HepG2 (cell line): ENCODE measurements at regions not wholly inside any gene's neighbourhood (a gene's known extent, or its start where the extent isn't known, plus 50 kb on each side); places are given as distances from the start of the nearest gene placed in this dataset.

ENCODE experiments used
- ATAC-seq: fragments of 200-7000 bp; cut with Tn5 transposase; 3 replicates; pipeline ENCODE4 v1.9.1; 2020; ENCODE audit warnings: mild to moderate bottlenecking, moderate library complexity
- BruUV-seq: library from RNA; stranded (reverse); fragments of 400-500 nt; replicated peaks from 2 replicates; lab custom pipeline; 2021; lab: Mats Ljungman, UMichigan
- CTCF ChIA-PET: fragments of 300-600 bp; formaldehyde crosslinking; extraction: SDS; loops from one replicate; lab custom pipeline; 2021; ENCODE audit warnings: low total read pairs, inconsistent platforms, low intra/inter-chr PET ratio; lab: Yijun Ruan, JAX
- POLR2A ChIA-PET: fragments of 350-600 bp; sonication (Branson Sonifier 250); formaldehyde crosslinking; loops from one replicate; lab custom pipeline; 2020; ENCODE audit warnings: antibody characterized with exemption, inconsistent platforms; lab: Yijun Ruan, JAX
- DNase-seq: peaks from one replicate; pipeline ENCODE4 v3.0.0-alpha.2; 2015; ENCODE audit warnings: low spot score
- FAIRE-seq: peaks from 3 replicates; lab custom pipeline; 2011; peaks lifted over from hg19 to GRCh38; lab: Jason Lieb, UNC
- H2AFZ ChIP-seq: one replicate; pipeline ENCODE4 v1.6.1; 2011; ENCODE audit warnings: low read length, inconsistent platforms
- H3K27ac ChIP-seq: fragments of 300-600 bp; 3 replicates; pipeline ENCODE4 v1.8.0; 2011; ENCODE audit warnings: mixed run types, mild to moderate bottlenecking, mixed read lengths, low read length, inconsistent platforms; ENCODE audit not compliant: insufficient read depth; ENCODE audit errors: extremely low read length
- H3K27me3 ChIP-seq, 2 experiments: fragments of 200-600 bp in 1 of 2; 2 replicates in 1 of 2; 3 replicates in 1 of 2; pipeline versions ENCODE4 v1.6.0 to v1.8.0; 2011; ENCODE audit warnings: low read length in 2 of 2, mild to moderate bottlenecking in 2 of 2, moderate library complexity in 2 of 2, inconsistent platforms in 1 of 2; ENCODE audit not compliant: insufficient read depth in 2 of 2, control insufficient read depth in 1 of 2
- H3K36me3 ChIP-seq, 2 experiments: fragments of 200-600 bp in 1 of 2; replicated peaks in 1 of 2; 2 replicates in 1 of 2; 3 replicates in 1 of 2; pipeline versions ENCODE4 v1.5.1 to v1.8.0; 2011; ENCODE audit warnings: low read length in 2 of 2, inconsistent platforms in 1 of 2; ENCODE audit not compliant: insufficient read depth in 2 of 2, control insufficient read depth in 1 of 2
- H3K4me1 ChIP-seq: 2 replicates; pipeline ENCODE4 v1.5.1; 2012; ENCODE audit warnings: low read length, inconsistent platforms; ENCODE audit not compliant: insufficient read depth
- H3K4me2 ChIP-seq: 2 replicates; pipeline ENCODE4 v1.6.0; 2011; ENCODE audit warnings: low read depth, low read length, inconsistent platforms
- H3K4me3 ChIP-seq, 3 experiments: fragments of 200-600 bp in 1 of 3; sonication (generic), shearing (Covaris generic) in 1 of 3; replicated peaks in 1 of 3; 2 replicates each; pipeline ENCODE4 v1.5.1; 2011 to 2016; ENCODE audit warnings: low read length in 3 of 3, inconsistent platforms in 2 of 3, low read depth in 2 of 3, mild to moderate bottlenecking in 2 of 3, control low read depth in 1 of 3, mixed read lengths in 1 of 3; ENCODE audit not compliant: insufficient read depth in 1 of 3
- H3K79me2 ChIP-seq: one replicate; pipeline ENCODE4 v1.6.1; 2011; ENCODE audit warnings: low read length, inconsistent platforms; ENCODE audit not compliant: insufficient read depth
- H3K9ac ChIP-seq: 2 replicates; pipeline ENCODE4 v1.6.0; 2011; ENCODE audit warnings: mild to moderate bottlenecking, low read depth, low read length, inconsistent platforms; ENCODE audit not compliant: insufficient read depth
- H3K9me3 ChIP-seq: 2 replicates; pipeline ENCODE4 v1.5.1; 2012; ENCODE audit warnings: mild to moderate bottlenecking, low read length
- H4K20me1 ChIP-seq: 2 replicates; pipeline ENCODE4 v1.6.0; 2011; ENCODE audit warnings: inconsistent platforms, mild to moderate bottlenecking, low read length, moderate library complexity; ENCODE audit not compliant: insufficient read depth
- IKZF1 ChIP-seq: fragments of 450-650 bp; IDR thresholded peaks from 2 replicates; pipeline ENCODE4 v1.7.1; 2016
- MAFK ChIP-seq, 2 experiments: IDR thresholded peaks in 1 of 2; conservative IDR thresholded peaks in 1 of 2; 2 replicates each; pipeline ENCODE4 v1.6.1; 2011; ENCODE audit warnings: improper control_type of control experiment in 2 of 2, low read length in 2 of 2
- MXD4 ChIP-seq: IDR thresholded peaks from 2 replicates; pipeline ENCODE4 v1.6.1; 2016; ENCODE audit warnings: mild to moderate bottlenecking, missing biosample characterization, missing genetic modification reagents
- REL ChIP-seq: sonication (generic); formaldehyde crosslinking; conservative IDR thresholded peaks from 2 replicates; pipeline ENCODE4 v1.8.0; 2022; ENCODE audit warnings: mild to moderate bottlenecking, missing genetic modification reagents, moderate library complexity
- ZBTB4 ChIP-seq: sonication (generic); formaldehyde crosslinking; IDR thresholded peaks from 2 replicates; pipeline ENCODE4 v1.4.0; 2020; ENCODE audit warnings: missing genetic modification reagents, mild to moderate bottlenecking, borderline replicate concordance
- WGBS: methylation state at CpG from one replicate; pipeline ENCODE4 v1.1.6; 2017; ENCODE audit warnings: low lambda C conversion rate; 5-methylcytosine and 5-hydroxymethylcytosine counted together
- in situ Hi-C: cut with HindIII; loops from 2 replicates; pipeline ENCODE4 v1.10.0; 2017; ENCODE audit warnings: low pct_unique_long_range_greater_than_20kb; ENCODE audit not compliant: extremely low pct_ligation_motif_present
- intact Hi-C: fragments of 100-400 bp; cut with micrococcal nuclease; formaldehyde crosslinking; loops from one replicate; pipeline ENCODE4 v1.10.0; 2022; ENCODE audit not compliant: unreplicated experiment
- TF ChIP-seq, protein P1 (sequence below): sonication (generic); formaldehyde crosslinking; IDR thresholded peaks from one replicate; pipeline ENCODE4 v1.5.1; 2020; ENCODE audit warnings: mild to moderate bottlenecking, missing genetic modification reagents; ENCODE audit errors: not compliant biosample characterization

- Histone ChIP-seq H3K36me3 (no peaks in the 10 kb centered on the region), H3K9ac (no peak overlapping the region), H3K27me3 (no peaks in the 10 kb centered on the region; a peak in 2 of 5 replicates), H3K27ac (no peak overlapping the region), H3K79me2 (no peaks in the 10 kb centered on the region), H3K4me3 (no peak overlapping the region)
- CTCF ChIA-PET = no interaction called here
- 79% methylated on average over 14 of the region's 14 CpGs for WGBS
- no peak for ATAC-seq
- intact Hi-C loops = no loop called here
- no peak for TF ChIP-seq ZBTB4 (CRISPR knock-in tag)
- TF ChIP-seq MAFK (conservative IDR thresholded peaks at IDR 0.05 in 1 of 2, IDR thresholded peaks at IDR 0.05 in 1 of 2; ENCODE audit: low read length in 2 of 2) = peak in 1 of 2 experiments; percentile 25; a peak in 2 of 4 replicates
- TF ChIP-seq, all 625 proteins: peak for 1
- in situ Hi-C loops = no loop called here
- Histone ChIP-seq H3K4me2 (no peak overlapping the region), H3K9me3 (no peaks in the 10 kb centered on the region), H3K4me1 (no peaks in the 10 kb centered on the region), H4K20me1 (no peaks in the 10 kb centered on the region), H2AFZ (no peak overlapping the region)
- DNase-seq = no peak
- POLR2A ChIA-PET = no interaction called here
- BruUV-seq = no TSS peak
- no peak for FAIRE-seq
Observed at GRCh38 chr4:84243685-84244084, 255.4 kb downstream of the NKX6-1 start.

DNA sequence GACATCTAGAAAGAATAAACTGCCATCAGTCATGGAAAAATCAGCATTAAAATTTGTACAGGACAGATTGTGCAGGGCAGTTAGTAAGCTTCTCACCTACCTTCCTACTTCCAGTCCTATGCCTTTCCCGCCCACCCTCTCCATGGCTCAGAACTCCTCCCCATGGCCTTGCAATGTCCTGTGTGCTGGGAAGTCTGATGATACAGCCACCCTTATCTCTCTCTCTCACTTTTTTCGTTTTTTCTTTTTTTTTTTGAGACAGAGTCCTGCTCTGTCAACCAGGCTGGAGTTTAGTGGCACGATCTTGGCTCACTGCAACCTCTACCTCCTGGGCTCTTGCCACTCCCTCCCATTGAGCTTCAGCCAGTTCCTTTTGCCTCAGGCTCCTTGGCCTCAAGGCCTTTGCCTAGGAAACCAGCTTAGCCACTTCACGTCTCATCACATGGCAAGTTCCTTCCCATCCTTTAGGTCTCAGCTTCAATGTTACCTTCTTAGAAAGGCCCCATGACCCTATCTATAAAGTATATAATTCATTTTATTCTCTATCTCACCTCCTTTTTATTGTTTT lies 259.7 kb downstream of the NKX6-1 start:
- DNase-seq (no peak), ATAC-seq (no peak), FAIRE-seq (no peak)
- ChIA-PET CTCF (no interaction called here), POLR2A (no interaction called here)
- Histone ChIP-seq H3K9ac (no peak overlapping the region), H3K4me1 (no peaks in the 10 kb centered on the region), H3K36me3 (no peaks in the 10 kb centered on the region), H3K9me3 (no peaks in the 10 kb centered on the region), H3K27ac (no peak overlapping the region), H2AFZ (no peak overlapping the region), H3K79me2 (no peaks in the 10 kb centered on the region), H3K27me3 (peaks cover 0 to 3% of the 10 kb centered on the region in 2 experiments; a peak in 1 of 5 replicates), H4K20me1 (no peaks in the 10 kb centered on the region), H3K4me3 (no peak overlapping the region), H3K4me2 (no peak overlapping the region)
- no TSS peak for BruUV-seq
- in situ Hi-C loops = no loop called here
- intact Hi-C loops = no loop called here
- 19% methylated on average over 4 of the region's 4 CpGs for WGBS
- TF ChIP-seq, protein P1, sequence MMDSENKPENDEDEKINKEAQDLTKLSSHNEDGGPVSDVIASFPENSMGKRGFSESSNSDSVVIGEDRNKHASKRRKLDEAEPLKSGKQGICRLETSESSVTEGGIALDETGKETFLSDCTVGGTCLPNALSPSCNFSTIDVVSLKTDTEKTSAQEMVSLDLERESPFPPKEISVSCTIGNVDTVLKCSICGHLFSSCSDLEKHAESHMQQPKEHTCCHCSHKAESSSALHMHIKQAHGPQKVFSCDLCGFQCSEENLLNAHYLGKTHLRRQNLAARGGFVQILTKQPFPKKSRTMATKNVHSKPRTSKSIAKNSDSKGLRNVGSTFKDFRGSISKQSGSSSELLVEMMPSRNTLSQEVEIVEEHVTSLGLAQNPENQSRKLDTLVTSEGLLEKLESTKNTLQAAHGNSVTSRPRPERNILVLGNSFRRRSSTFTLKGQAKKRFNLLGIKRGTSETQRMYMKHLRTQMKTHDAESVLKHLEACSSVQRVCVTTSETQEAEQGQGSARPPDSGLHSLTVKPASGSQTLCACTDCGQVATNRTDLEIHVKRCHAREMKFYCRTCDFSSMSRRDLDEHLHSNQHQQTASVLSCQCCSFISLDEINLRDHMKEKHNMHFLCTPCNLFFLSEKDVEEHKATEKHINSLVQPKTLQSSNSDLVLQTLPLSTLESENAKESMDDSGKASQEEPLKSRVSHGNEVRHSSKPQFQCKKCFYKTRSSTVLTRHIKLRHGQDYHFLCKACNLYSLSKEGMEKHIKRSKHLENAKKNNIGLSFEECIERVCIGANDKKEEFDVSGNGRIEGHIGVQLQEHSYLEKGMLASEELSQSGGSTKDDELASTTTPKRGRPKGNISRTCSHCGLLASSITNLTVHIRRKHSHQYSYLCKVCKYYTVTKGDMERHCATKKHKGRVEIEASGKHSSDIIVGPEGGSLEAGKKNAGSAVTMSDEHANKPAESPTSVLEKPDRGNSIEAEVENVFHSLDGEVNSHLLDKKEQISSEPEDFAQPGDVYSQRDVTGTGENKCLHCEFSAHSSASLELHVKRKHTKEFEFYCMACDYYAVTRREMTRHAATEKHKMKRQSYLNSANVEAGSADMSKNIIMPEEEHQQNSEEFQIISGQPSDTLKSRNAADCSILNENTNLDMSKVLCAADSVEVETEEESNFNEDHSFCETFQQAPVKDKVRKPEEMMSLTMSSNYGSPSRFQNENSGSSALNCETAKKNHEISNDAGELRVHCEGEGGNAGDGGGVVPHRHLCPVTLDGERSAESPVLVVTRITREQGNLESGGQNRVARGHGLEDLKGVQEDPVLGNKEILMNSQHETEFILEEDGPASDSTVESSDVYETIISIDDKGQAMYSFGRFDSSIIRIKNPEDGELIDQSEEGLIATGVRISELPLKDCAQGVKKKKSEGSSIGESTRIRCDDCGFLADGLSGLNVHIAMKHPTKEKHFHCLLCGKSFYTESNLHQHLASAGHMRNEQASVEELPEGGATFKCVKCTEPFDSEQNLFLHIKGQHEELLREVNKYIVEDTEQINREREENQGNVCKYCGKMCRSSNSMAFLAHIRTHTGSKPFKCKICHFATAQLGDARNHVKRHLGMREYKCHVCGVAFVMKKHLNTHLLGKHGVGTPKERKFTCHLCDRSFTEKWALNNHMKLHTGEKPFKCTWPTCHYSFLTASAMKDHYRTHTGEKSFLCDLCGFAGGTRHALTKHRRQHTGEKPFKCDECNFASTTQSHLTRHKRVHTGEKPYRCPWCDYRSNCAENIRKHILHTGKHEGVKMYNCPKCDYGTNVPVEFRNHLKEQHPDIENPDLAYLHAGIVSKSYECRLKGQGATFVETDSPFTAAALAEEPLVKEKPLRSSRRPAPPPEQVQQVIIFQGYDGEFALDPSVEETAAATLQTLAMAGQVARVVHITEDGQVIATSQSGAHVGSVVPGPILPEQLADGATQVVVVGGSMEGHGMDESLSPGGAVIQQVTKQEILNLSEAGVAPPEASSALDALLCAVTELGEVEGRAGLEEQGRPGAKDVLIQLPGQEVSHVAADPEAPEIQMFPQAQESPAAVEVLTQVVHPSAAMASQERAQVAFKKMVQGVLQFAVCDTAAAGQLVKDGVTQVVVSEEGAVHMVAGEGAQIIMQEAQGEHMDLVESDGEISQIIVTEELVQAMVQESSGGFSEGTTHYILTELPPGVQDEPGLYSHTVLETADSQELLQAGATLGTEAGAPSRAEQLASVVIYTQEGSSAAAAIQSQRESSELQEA (CRISPR knock-in tag) = no peak
- no peak for TF ChIP-seq REL (CRISPR knock-in tag)
- TF ChIP-seq MXD4 (CRISPR knock-in tag) = no peak
- no peak for TF ChIP-seq IKZF1
